H1 (cell line): ENCODE measurements at regions not wholly inside any gene's neighbourhood (a gene's known extent, or its start where the extent isn't known, plus 50 kb on each side); places are given as distances from the start of the nearest gene placed in this dataset.

Source experiments
- CTCF ChIA-PET: fragments of 300-600 bp; sonication (Branson Sonifier 250); formaldehyde crosslinking; loops from one replicate; lab custom pipeline; 2021; ENCODE audit not compliant: partially characterized antibody; lab: Charles Lee
- POLR2A ChIA-PET: fragments of 300-600 bp; sonication (Branson Sonifier 250); formaldehyde crosslinking; loops from one replicate; lab custom pipeline; 2021; ENCODE audit warnings: inconsistent platforms; ENCODE audit not compliant: partially characterized antibody; lab: Charles Lee
- DNase-seq, 2 experiments: peaks; one replicate each; pipeline versions ENCODE4 v3.0.0 to v3.0.0-alpha.2; 2010 to 2022; ENCODE audit warnings: low spot score in 2 of 2, low read depth in 1 of 2, mixed read lengths in 1 of 2
- FAIRE-seq: peaks from 2 replicates; lab custom pipeline; 2011; peaks lifted over from hg19 to GRCh38; lab: Jason Lieb, UNC
- H2AFZ ChIP-seq: 2 replicates; pipeline ENCODE4 v1.8.1; 2012; ENCODE audit warnings: low read length, inconsistent platforms
- H2AK5ac ChIP-seq: 2 replicates; pipeline ENCODE4 v1.6.1; 2013; ENCODE audit warnings: low read depth, low read length
- H2BK120ac ChIP-seq: replicated peaks from 2 replicates; pipeline ENCODE3; 2013; ENCODE audit warnings: low read depth, low read length, inconsistent platforms
- H2BK12ac ChIP-seq: 2 replicates; pipeline ENCODE4 v1.6.1; 2013; ENCODE audit warnings: low read depth, low read length
- H2BK15ac ChIP-seq: 2 replicates; pipeline ENCODE4 v1.6.1; 2013; ENCODE audit warnings: low read length
- H2BK20ac ChIP-seq: 2 replicates; pipeline ENCODE4 v1.6.1; 2013; ENCODE audit warnings: low read length
- H2BK5ac ChIP-seq: 2 replicates; pipeline ENCODE4 v1.6.1; 2013; ENCODE audit warnings: low read depth, low read length
- H3K14ac ChIP-seq: 2 replicates; pipeline ENCODE4 v1.6.1; 2013; ENCODE audit warnings: inconsistent platforms; ENCODE audit not compliant: insufficient read length
- H3K18ac ChIP-seq: 2 replicates; pipeline ENCODE4 v1.6.1; 2013; ENCODE audit warnings: low read length; ENCODE audit errors: extremely low read depth
- H3K23ac ChIP-seq: 2 replicates; pipeline ENCODE4 v1.6.1; 2013; ENCODE audit warnings: inconsistent platforms; ENCODE audit not compliant: insufficient read length
- H3K23me2 ChIP-seq: 2 replicates; pipeline ENCODE4 v1.6.1; 2013; ENCODE audit warnings: low read depth, low read length
- H3K27ac ChIP-seq: 2 replicates; pipeline ENCODE4 v1.6.1; 2011; ENCODE audit warnings: low read depth, low read length, inconsistent platforms
- H3K27me3 ChIP-seq, 4 experiments: replicated peaks in 1 of 4; 1 replicate in 1 of 4; 2 replicates in 3 of 4; pipeline versions ENCODE4 v1.6.1 to v1.8.1; 2011 to 2013; ENCODE audit warnings: low read length in 3 of 4, mild to moderate bottlenecking in 3 of 4, inconsistent platforms in 2 of 4, mixed read lengths in 2 of 4, moderate library complexity in 1 of 4; ENCODE audit not compliant: control insufficient read depth in 3 of 4, insufficient read depth in 3 of 4; ENCODE audit errors: extremely low read depth in 1 of 4
- H3K36me3 ChIP-seq, 4 experiments: 2 replicates each; pipeline versions ENCODE4 v1.6.1 to v1.8.1; 2011 to 2013; ENCODE audit warnings: mild to moderate bottlenecking in 4 of 4, low read length in 3 of 4, moderate library complexity in 2 of 4, control low read depth in 1 of 4, inconsistent platforms in 1 of 4; ENCODE audit not compliant: insufficient read depth in 4 of 4, control insufficient read depth in 2 of 4
- H3K4ac ChIP-seq: replicated peaks from 2 replicates; pipeline ENCODE3; 2013; ENCODE audit warnings: low read length, low read depth, mixed read lengths, inconsistent platforms; ENCODE audit not compliant: insufficient read length
- H3K4me1 ChIP-seq, 4 experiments: replicated peaks in 1 of 4; 1 replicate in 1 of 4; 2 replicates in 3 of 4; pipeline versions ENCODE4 v1.6.1 to v1.8.1; 2011 to 2013; ENCODE audit warnings: low read length in 3 of 4, inconsistent platforms in 2 of 4, mixed read lengths in 1 of 4; ENCODE audit not compliant: insufficient read depth in 4 of 4, control insufficient read depth in 3 of 4
- H3K4me2 ChIP-seq, 2 experiments: 2 replicates each; pipeline versions ENCODE4 v1.6.1 to v1.8.1; 2011 to 2013; ENCODE audit warnings: low read depth in 2 of 2, low read length in 2 of 2, control low read depth in 1 of 2, inconsistent platforms in 1 of 2, mild to moderate bottlenecking in 1 of 2; ENCODE audit not compliant: insufficient read depth in 1 of 2
- H3K4me3 ChIP-seq, 4 experiments: fragments of 200-600, 300-600 bp in 1 of 4; sonication (generic), shearing (Covaris generic), sonication (Bioruptor Twin) in 1 of 4; 2 replicates each; pipeline versions ENCODE4 v1.5.1 to v1.8.1; 2011 to 2016; ENCODE audit warnings: low read length in 4 of 4, low read depth in 3 of 4, control low read depth in 2 of 4, inconsistent platforms in 2 of 4, mild to moderate bottlenecking in 2 of 4, mixed read lengths in 1 of 4, moderate library complexity in 1 of 4; ENCODE audit not compliant: insufficient read depth in 2 of 4; ENCODE audit errors: extremely low read depth in 1 of 4
- H3K56ac ChIP-seq: replicated peaks from 2 replicates; pipeline ENCODE3; 2013; ENCODE audit warnings: low read depth, mild to moderate bottlenecking, mixed read lengths, low read length, inconsistent platforms; ENCODE audit not compliant: insufficient read length
- H3K79me1 ChIP-seq: 2 replicates; pipeline ENCODE4 v1.6.1; 2013; ENCODE audit warnings: low read depth, low read length, control low read depth
- H3K79me2 ChIP-seq, 2 experiments: 2 replicates each; pipeline versions ENCODE4 v1.6.1 to v1.8.1; 2012 to 2013; ENCODE audit warnings: low read length in 2 of 2, mild to moderate bottlenecking in 2 of 2, inconsistent platforms in 1 of 2; ENCODE audit not compliant: insufficient read depth in 2 of 2, control insufficient read depth in 1 of 2
- H3K9ac ChIP-seq, 4 experiments: replicated peaks in 1 of 4; 1 replicate in 1 of 4; 2 replicates in 3 of 4; pipeline versions ENCODE4 v1.6.1 to v1.8.1; 2011 to 2013; ENCODE audit warnings: low read depth in 3 of 4, low read length in 3 of 4, control low read depth in 2 of 4, mild to moderate bottlenecking in 2 of 4, moderate library complexity in 2 of 4, inconsistent platforms in 1 of 4; ENCODE audit errors: extremely low read depth in 1 of 4
- H3K9me3 ChIP-seq, 2 experiments: 2 replicates each; pipeline versions ENCODE4 v1.6.1 to v1.8.1; 2012 to 2013; ENCODE audit warnings: mild to moderate bottlenecking in 2 of 2, moderate library complexity in 2 of 2, control low read depth in 1 of 2, inconsistent platforms in 1 of 2, low read depth in 1 of 2, low read length in 1 of 2, mixed read lengths in 1 of 2; ENCODE audit not compliant: insufficient read depth in 2 of 2
- H4K20me1 ChIP-seq, 2 experiments: replicated peaks in 1 of 2; 2 replicates each; pipeline versions ENCODE3 to v1.8.1; 2011 to 2013; ENCODE audit warnings: inconsistent platforms in 2 of 2, low read length in 2 of 2, mild to moderate bottlenecking in 1 of 2; ENCODE audit not compliant: insufficient read depth in 2 of 2, control insufficient read depth in 1 of 2
- H4K5ac ChIP-seq: 2 replicates; pipeline ENCODE4 v1.6.1; 2013; ENCODE audit warnings: low read length, low read depth, mixed read lengths, inconsistent platforms; ENCODE audit not compliant: insufficient read length
- H4K8ac ChIP-seq: 2 replicates; pipeline ENCODE4 v1.8.0; 2013; ENCODE audit warnings: mild to moderate bottlenecking, moderate library complexity, low read length, inconsistent platforms; ENCODE audit not compliant: insufficient read depth; ENCODE audit errors: extremely low read depth
- H4K91ac ChIP-seq: replicated peaks from 2 replicates; pipeline ENCODE3; 2013; ENCODE audit warnings: low read length, mixed read lengths, inconsistent platforms; ENCODE audit not compliant: insufficient read length
- CTCF ChIP-seq, 3 experiments: IDR thresholded peaks; 1 replicate in 2 of 3; 2 replicates in 1 of 3; pipeline versions ENCODE4 v1.5.1 to v1.6.1; 2011; ENCODE audit warnings: low read length in 3 of 3, mild to moderate bottlenecking in 3 of 3, inconsistent platforms in 2 of 3, low read depth in 1 of 3, moderate library complexity in 1 of 3; ENCODE audit not compliant: insufficient read depth in 1 of 3; ENCODE audit errors: control extremely low read depth in 1 of 3
- EGR1 ChIP-seq: IDR thresholded peaks from 2 replicates; pipeline ENCODE4 v1.6.1; 2011; ENCODE audit warnings: low read depth, low read length, borderline replicate concordance
- SAP30 ChIP-seq: fragments of 300-600 bp; sonication (generic); IDR thresholded peaks from 2 replicates; pipeline ENCODE4 v1.7.1; 2012; ENCODE audit warnings: low read length, moderate library complexity, mild to moderate bottlenecking, inconsistent platforms; ENCODE audit not compliant: insufficient read depth, insufficient replicate concordance
- TAF1 ChIP-seq: IDR thresholded peaks from 2 replicates; pipeline ENCODE4 v1.6.1; 2011; ENCODE audit warnings: mild to moderate bottlenecking, low read depth, low read length
- WGBS, 2 experiments: shearing (Covaris generic) in 1 of 2; methylation state at CpG; one replicate each; pipeline versions ENCODE4 v1.1.6 to v1.1.7; 2013 to 2015; ENCODE audit warnings: low lambda C conversion rate in 2 of 2, mixed read lengths in 2 of 2, inconsistent platforms in 1 of 2, low coverage in 1 of 2, missing lambda C conversion rate in 1 of 2; ENCODE audit not compliant: insufficient replicate concordance in 2 of 2, insufficient coverage in 1 of 2, insufficient read length in 1 of 2; ENCODE audit errors: extremely low coverage in 1 of 2, missing lambda C conversion rate in 1 of 2; 5-methylcytosine and 5-hydroxymethylcytosine counted together

- H3K36me3 ChIP-seq: no peaks in the 10 kb centered on the region
- H3K27ac ChIP-seq: no peak overlapping the region
- TF ChIP-seq TAF1: no peak
- no peak for TF ChIP-seq CTCF (IDR thresholded peaks at IDR 0.05; ENCODE audit: control extremely low read depth in 1 of 3, insufficient read depth in 1 of 3, low read depth in 1 of 3, low read length in 3 of 3)
- TF ChIP-seq SAP30: no peak
- TF ChIP-seq EGR1: no peak
- no peak overlapping the region for H3K4me2 ChIP-seq
- no peaks in the 10 kb centered on the region for H3K4me1 ChIP-seq
- no peaks in the 10 kb centered on the region for H3K27me3 ChIP-seq
- DNase-seq (no peak), FAIRE-seq (no peak)
- H2BK5ac ChIP-seq: no peak overlapping the region
- no peak overlapping the region for H2BK20ac ChIP-seq
- no peak overlapping the region for H3K56ac ChIP-seq
- H2AK5ac ChIP-seq: no peak overlapping the region
- H3K23me2 ChIP-seq: no peaks in the 10 kb centered on the region
- no peak overlapping the region for H2BK12ac ChIP-seq
- H2BK15ac ChIP-seq: no peak overlapping the region
- H3K9ac ChIP-seq: no peak overlapping the region
- H2BK120ac ChIP-seq: no peak overlapping the region
- no peak overlapping the region for H3K4ac ChIP-seq
- H4K5ac ChIP-seq: no peak overlapping the region
- H3K79me1 ChIP-seq: no peaks in the 10 kb centered on the region
- H3K79me2 ChIP-seq: no peaks in the 10 kb centered on the region
- ChIA-PET POLR2A (interaction anchor here (2.0 kb wide), 1 partner anchor 10 kb away, joined by 7 read pairs; no protein-coding TSS in a partner anchor), CTCF (interaction anchor here (0.6 to 2.8 kb wide), 3 partner anchors 90 to 688 kb away, joined by 3 to 12 read pairs (median 3); no protein-coding TSS in a partner anchor)
- no peak overlapping the region for H3K14ac ChIP-seq
- H4K20me1 ChIP-seq: no peaks in the 10 kb centered on the region
- H3K4me3 ChIP-seq: no peak overlapping the region
- H3K9me3 ChIP-seq: no peaks in the 10 kb centered on the region
- WGBS, 2 experiments: 94% methylated on average over 5 of the region's 5 CpGs; no CpG with 5 or more reads in 1 of the 2 experiments
- no peak overlapping the region for H3K23ac ChIP-seq
- no peak overlapping the region for H2AFZ ChIP-seq
- H3K18ac ChIP-seq: no peak overlapping the region
- no peak overlapping the region for H4K91ac ChIP-seq
- no peak overlapping the region for H4K8ac ChIP-seq
Measured at GRCh38 chr4:128544272-128544671, 256.7 kb upstream of the PGRMC2 start.
